SK-N-MC (cell line): ENCODE measurements at regions not wholly inside any gene's neighbourhood (a gene's known extent, or its start where the extent isn't known, plus 50 kb on each side); places are given as distances from the start of the nearest gene placed in this dataset.

ENCODE experiments used
- EZH2 ChIP-seq: fragments of 200-600 bp; sonication (generic); IDR thresholded peaks from one replicate; pipeline ENCODE4 v1.6.1; 2017; ENCODE audit warnings: antibody characterized with exemption
- FOXP2 ChIP-seq: optimal IDR thresholded peaks from 2 replicates; pipeline ENCODE3; 2011; ENCODE audit warnings: mild to moderate bottlenecking, moderate library complexity; ENCODE audit not compliant: insufficient read depth; ENCODE audit errors: extremely low read length, control extremely low read depth
- POLR2AphosphoS5 ChIP-seq: IDR thresholded peaks from 2 replicates; pipeline ENCODE4 v1.6.1; 2012; ENCODE audit warnings: mild to moderate bottlenecking, low read depth, low read length, borderline replicate concordance

GRCh38 chr5:102613661-102614060 lies 114.9 kb upstream of the SLCO6A1 start:
- no peak for TF ChIP-seq EZH2
- no peak for TF ChIP-seq POLR2AphosphoS5
- TF ChIP-seq FOXP2, result no peak
